H1 (cell line): ENCODE measurements at regions not wholly inside any gene's neighbourhood (a gene's known extent, or its start where the extent isn't known, plus 50 kb on each side); places are given as distances from the start of the nearest gene placed in this dataset.

Experiments
- ATF3 ChIP-seq: IDR thresholded peaks from 2 replicates; pipeline ENCODE4 v1.6.1; 2011; ENCODE audit warnings: low read depth, mild to moderate bottlenecking, low read length; ENCODE audit not compliant: insufficient read depth
- CHD7 ChIP-seq: fragments of 300-600 bp; sonication (generic); IDR thresholded peaks from 2 replicates; pipeline ENCODE4 v1.7.1; 2012; ENCODE audit warnings: low read length, moderate library complexity, mild to moderate bottlenecking, inconsistent platforms; ENCODE audit not compliant: insufficient replicate concordance
- CTCF ChIP-seq, 3 experiments: IDR thresholded peaks; 1 replicate in 2 of 3; 2 replicates in 1 of 3; pipeline versions ENCODE4 v1.5.1 to v1.6.1; 2011; ENCODE audit warnings: low read length in 3 of 3, mild to moderate bottlenecking in 3 of 3, inconsistent platforms in 2 of 3, low read depth in 1 of 3, moderate library complexity in 1 of 3; ENCODE audit not compliant: insufficient read depth in 1 of 3; ENCODE audit errors: control extremely low read depth in 1 of 3
- KDM1A ChIP-seq: fragments of 200-600, 300-600 bp; sonication (generic); IDR thresholded peaks from 2 replicates; pipeline ENCODE4 v1.7.1; 2016; ENCODE audit warnings: mild to moderate bottlenecking, low read length, borderline replicate concordance
- POLR2A ChIP-seq, 2 experiments: IDR thresholded peaks; 1 replicate in 1 of 2; 2 replicates in 1 of 2; pipeline ENCODE4 v1.6.1; 2011; ENCODE audit warnings: low read depth in 2 of 2, low read length in 2 of 2, mild to moderate bottlenecking in 2 of 2; ENCODE audit errors: control extremely low read depth in 1 of 2
- TAF1 ChIP-seq: IDR thresholded peaks from 2 replicates; pipeline ENCODE4 v1.6.1; 2011; ENCODE audit warnings: mild to moderate bottlenecking, low read depth, low read length
- USF2 ChIP-seq: IDR thresholded peaks from 2 replicates; pipeline ENCODE4 v1.6.1; 2011; ENCODE audit warnings: low read length, improper control_type of control experiment

DNA sequence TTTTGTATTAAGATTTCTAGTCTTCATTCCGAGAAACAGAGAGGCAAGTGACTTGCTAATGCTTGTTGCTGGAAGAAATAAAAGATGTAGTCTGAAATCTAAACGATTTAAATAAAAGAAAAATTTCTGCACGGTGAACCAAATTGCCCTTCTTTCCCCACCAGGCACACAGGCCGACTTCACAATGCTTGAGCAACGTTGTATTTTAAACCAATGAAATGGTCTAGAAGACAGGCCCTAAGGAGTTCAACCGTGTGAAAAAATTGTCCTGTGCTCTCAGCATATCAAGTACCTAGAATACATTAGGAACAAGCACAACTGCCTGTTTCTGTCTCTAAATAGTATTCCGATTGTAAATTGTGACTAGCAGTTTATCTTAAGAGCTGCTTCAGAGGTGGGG, 308.8 kb upstream of the SOX4 start:
- no peak for TF ChIP-seq USF2
- TF ChIP-seq CTCF (IDR thresholded peaks at IDR 0.05; ENCODE audit: control extremely low read depth in 1 of 3, insufficient read depth in 1 of 3, low read depth in 1 of 3, low read length in 3 of 3), result no peak
- no peak for TF ChIP-seq ATF3
- no peak for TF ChIP-seq KDM1A
- no peak for TF ChIP-seq CHD7
- TF ChIP-seq POLR2A (IDR thresholded peaks at IDR 0.05; ENCODE audit: control extremely low read depth in 1 of 2, low read depth in 2 of 2, low read length in 2 of 2), result no peak
- no peak for TF ChIP-seq TAF1
